Keratinocyte (primary cell): ENCODE measurements at regions not wholly inside any gene's neighbourhood (a gene's known extent, or its start where the extent isn't known, plus 50 kb on each side); places are given as distances from the start of the nearest gene placed in this dataset.

Source experiments
- DNase-seq: peaks from one replicate; pipeline ENCODE4 v3.0.0-alpha.2; 2011; ENCODE audit warnings: low read depth, missing footprints, low spot score
- FAIRE-seq: peaks from 2 replicates; lab custom pipeline; 2011; peaks lifted over from hg19 to GRCh38; lab: Jason Lieb, UNC
- H2AFZ ChIP-seq: 2 replicates; pipeline ENCODE4 v1.6.0; 2012; ENCODE audit warnings: low read length, control low read depth, inconsistent platforms; ENCODE audit not compliant: control insufficient read depth
- H3K27ac ChIP-seq: 2 replicates; pipeline ENCODE4 v1.5.1; 2011; ENCODE audit warnings: low read length; ENCODE audit not compliant: control insufficient read depth, insufficient read depth
- H3K27me3 ChIP-seq: 3 replicates; pipeline ENCODE4 v1.6.0; 2011; ENCODE audit warnings: low read length; ENCODE audit not compliant: control insufficient read depth, insufficient read depth; ENCODE audit errors: extremely low read depth
- H3K36me3 ChIP-seq, 2 experiments: 2 replicates in 1 of 2; 3 replicates in 1 of 2; pipeline ENCODE4 v1.5.1; 2011; ENCODE audit warnings: low read length in 2 of 2, mild to moderate bottlenecking in 1 of 2; ENCODE audit not compliant: control insufficient read depth in 2 of 2, insufficient read depth in 2 of 2; ENCODE audit errors: extremely low read depth in 1 of 2
- H3K4me1 ChIP-seq: 3 replicates; pipeline ENCODE4 v1.5.1; 2011; ENCODE audit warnings: low read length; ENCODE audit not compliant: control insufficient read depth, insufficient read depth; ENCODE audit errors: extremely low read depth
- H3K4me2 ChIP-seq: 3 replicates; pipeline ENCODE4 v1.6.0; 2011; ENCODE audit warnings: low read depth, low read length; ENCODE audit not compliant: control insufficient read depth, insufficient read depth; ENCODE audit errors: extremely low read depth
- H3K4me3 ChIP-seq, 3 experiments: fragments of 200-600 bp in 1 of 3; sonication (generic) in 1 of 3; 2 replicates in 2 of 3; 3 replicates in 1 of 3; pipeline ENCODE4 v1.5.1; 2011 to 2016; ENCODE audit warnings: low read length in 3 of 3, mild to moderate bottlenecking in 3 of 3, control low read depth in 2 of 3, inconsistent platforms in 1 of 3, low read depth in 1 of 3, mixed read lengths in 1 of 3, mixed run types in 1 of 3, moderate library complexity in 1 of 3; ENCODE audit not compliant: control insufficient read depth in 2 of 3, insufficient read depth in 2 of 3; ENCODE audit errors: extremely low read depth in 1 of 3
- H3K79me2 ChIP-seq: 2 replicates; pipeline ENCODE4 v1.6.0; 2012; ENCODE audit warnings: low read length; ENCODE audit not compliant: control insufficient read depth, insufficient read depth
- H3K9ac ChIP-seq: 3 replicates; pipeline ENCODE4 v1.6.0; 2011; ENCODE audit warnings: low read length; ENCODE audit not compliant: control insufficient read depth, insufficient read depth; ENCODE audit errors: extremely low read depth
- H3K9me1 ChIP-seq: 3 replicates; pipeline ENCODE4 v1.6.0; 2011; ENCODE audit warnings: low read length; ENCODE audit not compliant: control insufficient read depth, insufficient read depth; ENCODE audit errors: extremely low read depth
- H3K9me3 ChIP-seq: 2 replicates; pipeline ENCODE4 v1.5.1; 2012; ENCODE audit warnings: low read depth, low read length; ENCODE audit not compliant: control insufficient read depth
- H4K20me1 ChIP-seq: 3 replicates; pipeline ENCODE4 v1.6.0; 2011; ENCODE audit warnings: low read length; ENCODE audit not compliant: control insufficient read depth, insufficient read depth; ENCODE audit errors: extremely low read depth
- CTCF ChIP-seq, 3 experiments: IDR thresholded peaks in 1 of 3; conservative IDR thresholded peaks in 1 of 3; optimal IDR thresholded peaks in 1 of 3; 2 replicates in 2 of 3; 3 replicates in 1 of 3; pipeline versions ENCODE3 to v1.5.1; 2011; ENCODE audit warnings: low read length in 3 of 3, mild to moderate bottlenecking in 3 of 3, moderate library complexity in 2 of 3, control low read depth in 1 of 3, inconsistent platforms in 1 of 3; ENCODE audit not compliant: insufficient read depth in 2 of 3; ENCODE audit errors: extremely low read depth in 1 of 3
- EZH2 ChIP-seq: IDR thresholded peaks from one replicate; pipeline ENCODE4 v1.6.1; 2012; ENCODE audit warnings: inconsistent platforms, mild to moderate bottlenecking, low read length, moderate library complexity
- dilution Hi-C: fragments of 300-500 bp; cut with MboI; formaldehyde crosslinking; loops from one replicate; pipeline ENCODE4 v1.7.0; 2020; ENCODE audit warnings: low sequenced_read_pairs; ENCODE audit not compliant: extremely low pct_ligation_motif_present

- no peaks in the 10 kb centered on the region for H3K36me3 ChIP-seq
- no peak overlapping the region for H3K4me2 ChIP-seq
- H3K79me2 ChIP-seq = no peaks in the 10 kb centered on the region
- no peak overlapping the region for H3K9ac ChIP-seq
- H3K4me1 ChIP-seq = peaks cover 12% of the 10 kb centered on the region
- no peaks in the 10 kb centered on the region for H3K9me1 ChIP-seq
- H4K20me1 ChIP-seq = no peaks in the 10 kb centered on the region
- dilution Hi-C loops = no loop called here
- H3K9me3 ChIP-seq = peaks cover 2% of the 10 kb centered on the region
- TF ChIP-seq CTCF (optimal IDR thresholded peaks at IDR 0.05 in 1 of 3, IDR thresholded peaks at IDR 0.05 in 1 of 3, conservative IDR thresholded peaks at IDR 0.05 in 1 of 3; ENCODE audit: extremely low read depth in 1 of 3, insufficient read depth in 2 of 3, low read length in 3 of 3) (no peak), EZH2 (no peak)
- FAIRE-seq (no peak), DNase-seq (no peak)
- H3K27me3 ChIP-seq = no peaks in the 10 kb centered on the region
- no peak overlapping the region for H2AFZ ChIP-seq
- H3K4me3 ChIP-seq = no peak overlapping the region
- H3K27ac ChIP-seq = no peak overlapping the region
Observed at GRCh38 chr5:96275051-96275450, 158.0 kb downstream of the PCSK1 start.

- DNase-seq = no peak
- Histone ChIP-seq H3K4me3 (no peak overlapping the region), H3K9me3 (peaks cover under 1% of the 10 kb centered on the region), H3K4me2 (no peak overlapping the region), H3K27me3 (no peaks in the 10 kb centered on the region), H3K79me2 (no peaks in the 10 kb centered on the region), H3K9me1 (no peaks in the 10 kb centered on the region), H3K27ac (no peak overlapping the region), H3K36me3 (no peaks in the 10 kb centered on the region), H3K4me1 (no peaks in the 10 kb centered on the region), H2AFZ (no peak overlapping the region), H4K20me1 (no peaks in the 10 kb centered on the region), H3K9ac (no peak overlapping the region)
- no peak for FAIRE-seq
- TF ChIP-seq CTCF (optimal IDR thresholded peaks at IDR 0.05 in 1 of 3, IDR thresholded peaks at IDR 0.05 in 1 of 3, conservative IDR thresholded peaks at IDR 0.05 in 1 of 3; ENCODE audit: extremely low read depth in 1 of 3, insufficient read depth in 2 of 3, low read length in 3 of 3) (no peak), EZH2 (no peak)
- dilution Hi-C loops = no loop called here
Observed at GRCh38 chr5:96265487-96265886, 167.6 kb downstream of the PCSK1 start.
